Progenitor cell of endocrine pancreas (in vitro differentiated cells): ENCODE measurements at regions not wholly inside any gene's neighbourhood (a gene's known extent, or its start where the extent isn't known, plus 50 kb on each side); places are given as distances from the start of the nearest gene placed in this dataset.

Experiments
- DNase-seq: peaks from one replicate; pipeline ENCODE4 v3.0.0; 2021; ENCODE audit warnings: low spot score; ENCODE audit not compliant: unreplicated experiment
- H3K27ac Mint-ChIP-seq: 2 replicates; pipeline ENCODE4 v1.8.0; 2021; ENCODE audit warnings: mild to moderate bottlenecking, moderate library complexity, mixed read lengths
- H3K27me3 Mint-ChIP-seq: 2 replicates; pipeline ENCODE4 v1.8.0; 2021; ENCODE audit warnings: mixed read lengths
- H3K36me3 Mint-ChIP-seq: 2 replicates; pipeline ENCODE4 v1.8.0; 2022; ENCODE audit warnings: mixed read lengths; ENCODE audit not compliant: insufficient read depth
- H3K4me1 Mint-ChIP-seq: 2 replicates; pipeline ENCODE4 v1.8.0; 2021; ENCODE audit warnings: low read depth, mixed read lengths
- H3K4me3 Mint-ChIP-seq: 2 replicates; pipeline ENCODE4 v1.8.0; 2021; ENCODE audit warnings: low read depth, mild to moderate bottlenecking, moderate library complexity, mixed read lengths
- H3K9me3 Mint-ChIP-seq: 2 replicates; pipeline ENCODE4 v1.8.0; 2021; ENCODE audit warnings: low read depth, mixed read lengths
- TF ChIP-seq, protein P1 (sequence below): fragments of 200-600 bp; sonication (generic); IDR thresholded peaks from one replicate; pipeline ENCODE4 v1.5.0; 2021; ENCODE audit warnings: antibody characterized with exemption, mild to moderate bottlenecking; ENCODE audit not compliant: unreplicated experiment

GRCh38 chr6:137661601-137662000, 167.4 kb upstream of the OLIG3 start:
- no peak for DNase-seq
- Mint-ChIP-seq H3K4me1 (peaks cover 36% of the 10 kb centered on the region), H3K36me3 (peaks cover 4% of the 10 kb centered on the region), H3K27me3 (no peaks in the 10 kb centered on the region), H3K27ac (no peak overlapping the region), H3K4me3 (no peak overlapping the region), H3K9me3 (peaks cover 12% of the 10 kb centered on the region)
- TF ChIP-seq, protein P1, sequence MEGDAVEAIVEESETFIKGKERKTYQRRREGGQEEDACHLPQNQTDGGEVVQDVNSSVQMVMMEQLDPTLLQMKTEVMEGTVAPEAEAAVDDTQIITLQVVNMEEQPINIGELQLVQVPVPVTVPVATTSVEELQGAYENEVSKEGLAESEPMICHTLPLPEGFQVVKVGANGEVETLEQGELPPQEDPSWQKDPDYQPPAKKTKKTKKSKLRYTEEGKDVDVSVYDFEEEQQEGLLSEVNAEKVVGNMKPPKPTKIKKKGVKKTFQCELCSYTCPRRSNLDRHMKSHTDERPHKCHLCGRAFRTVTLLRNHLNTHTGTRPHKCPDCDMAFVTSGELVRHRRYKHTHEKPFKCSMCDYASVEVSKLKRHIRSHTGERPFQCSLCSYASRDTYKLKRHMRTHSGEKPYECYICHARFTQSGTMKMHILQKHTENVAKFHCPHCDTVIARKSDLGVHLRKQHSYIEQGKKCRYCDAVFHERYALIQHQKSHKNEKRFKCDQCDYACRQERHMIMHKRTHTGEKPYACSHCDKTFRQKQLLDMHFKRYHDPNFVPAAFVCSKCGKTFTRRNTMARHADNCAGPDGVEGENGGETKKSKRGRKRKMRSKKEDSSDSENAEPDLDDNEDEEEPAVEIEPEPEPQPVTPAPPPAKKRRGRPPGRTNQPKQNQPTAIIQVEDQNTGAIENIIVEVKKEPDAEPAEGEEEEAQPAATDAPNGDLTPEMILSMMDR, result no peak

DNA sequence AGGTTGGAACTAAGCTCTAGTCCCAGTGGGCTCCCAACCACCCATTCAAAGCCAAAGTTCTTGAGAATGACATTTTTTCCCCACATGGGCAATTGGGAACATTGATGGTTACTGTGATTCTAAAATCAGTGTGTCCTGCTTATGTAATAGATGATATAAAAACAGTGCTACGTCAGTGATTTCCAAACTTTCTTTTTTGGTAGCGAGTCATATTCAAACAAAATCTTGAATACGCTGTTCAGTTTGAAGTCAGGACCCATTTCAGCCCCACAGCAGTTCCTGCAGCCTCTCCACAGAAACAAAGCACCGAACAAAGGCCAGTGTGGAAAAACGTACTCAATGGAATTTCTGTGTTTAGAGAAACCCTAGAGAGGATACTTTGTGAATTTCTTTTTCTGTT, 170.0 kb upstream of the OLIG3 start:
- Mint-ChIP-seq H3K36me3 (no peaks in the 10 kb centered on the region), H3K9me3 (no peaks in the 10 kb centered on the region), H3K27ac (no peak overlapping the region), H3K27me3 (no peaks in the 10 kb centered on the region), H3K4me3 (no peak overlapping the region), H3K4me1 (peaks cover 17% of the 10 kb centered on the region)
- no peak for DNase-seq
- TF ChIP-seq, protein P1, result no peak

DNA sequence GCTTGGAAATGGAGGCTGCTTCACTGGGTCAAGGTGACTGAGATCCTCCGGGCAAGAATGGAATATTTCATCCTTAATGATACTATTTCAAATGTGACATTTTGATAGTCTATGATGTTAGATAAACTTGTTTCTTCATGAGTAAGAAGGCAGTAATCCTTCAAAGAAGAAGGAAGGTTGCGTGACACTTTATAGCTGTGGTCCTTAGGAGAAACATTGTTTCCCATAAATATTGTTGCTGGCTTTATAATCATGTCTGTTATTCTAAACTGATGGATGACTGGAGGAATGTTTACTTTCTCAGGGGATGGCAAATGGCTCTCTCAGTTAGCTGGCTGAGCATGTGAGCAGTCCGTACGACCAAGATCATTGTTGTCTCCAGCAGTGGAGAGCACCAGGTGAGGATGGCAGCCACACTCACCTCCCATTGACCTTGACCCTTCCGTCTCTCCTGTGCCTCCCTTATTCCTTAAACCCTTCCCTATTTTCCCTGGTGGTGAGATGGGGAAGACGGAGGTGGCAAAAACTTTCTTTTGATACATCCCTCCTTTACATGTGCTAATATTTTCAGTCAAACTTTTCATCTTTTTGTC, 171.2 kb upstream of the OLIG3 start:
- H3K36me3 Mint-ChIP-seq, result no peaks in the 10 kb centered on the region
- H3K4me1 Mint-ChIP-seq, result peaks cover 9% of the 10 kb centered on the region
- H3K9me3 Mint-ChIP-seq, result peaks cover 1% of the 10 kb centered on the region
- no peak overlapping the region for H3K4me3 Mint-ChIP-seq
- TF ChIP-seq, protein P1, result no peak
- DNase-seq, result no peak
- no peak overlapping the region for H3K27ac Mint-ChIP-seq
- no peaks in the 10 kb centered on the region for H3K27me3 Mint-ChIP-seq

- no peaks in the 10 kb centered on the region for H3K27me3 Mint-ChIP-seq
- TF ChIP-seq, protein P1, result no peak
- peaks cover 2% of the 10 kb centered on the region for H3K36me3 Mint-ChIP-seq
- no peak for DNase-seq
- H3K27ac Mint-ChIP-seq, result no peak overlapping the region
- no peak overlapping the region for H3K4me3 Mint-ChIP-seq
- peaks cover 5% of the 10 kb centered on the region for H3K4me1 Mint-ChIP-seq
- peaks cover 7% of the 10 kb centered on the region for H3K9me3 Mint-ChIP-seq
Observed at GRCh38 chr6:137666202-137666774, 172.1 kb upstream of the OLIG3 start.

DNA sequence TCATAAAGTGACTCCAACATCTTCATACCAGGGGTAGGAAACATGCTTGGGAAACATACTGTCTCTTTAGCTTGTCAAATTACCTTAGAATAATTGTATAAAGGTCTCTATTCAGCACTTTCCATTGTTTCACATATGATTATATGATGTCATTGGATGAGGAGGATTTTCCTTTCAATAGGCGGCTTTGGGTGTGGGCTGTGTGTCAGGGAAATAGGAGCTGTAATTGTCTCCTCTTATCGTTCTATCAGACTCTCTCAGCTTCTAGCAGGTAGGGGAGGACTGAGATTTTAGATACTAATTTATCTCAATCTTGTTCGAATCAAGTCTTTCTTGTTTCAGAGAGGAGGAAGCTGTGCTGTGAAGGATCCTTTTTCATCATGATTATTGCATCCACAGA, 179.4 kb upstream of the OLIG3 start:
- Mint-ChIP-seq H3K4me3 (no peak overlapping the region), H3K27ac (no peak overlapping the region), H3K4me1 (no peaks in the 10 kb centered on the region), H3K36me3 (peaks cover 2% of the 10 kb centered on the region), H3K27me3 (no peaks in the 10 kb centered on the region), H3K9me3 (peaks cover 17% of the 10 kb centered on the region)
- TF ChIP-seq, protein P1, result no peak
- DNase-seq, result no peak
